Glomerular visceral epithelial cell (primary cell): ENCODE measurements at regions not wholly inside any gene's neighbourhood (a gene's known extent, or its start where the extent isn't known, plus 50 kb on each side); places are given as distances from the start of the nearest gene placed in this dataset.

Source experiments
- DNase-seq: peaks from one replicate; pipeline ENCODE4 v3.0.0-alpha.2; 2016; ENCODE audit errors: extremely low spot score

GRCh38 chr3:167895684-167896083 lies 160.2 kb downstream of the SERPINI1 start:
- DNase-seq, result no peak

DNA sequence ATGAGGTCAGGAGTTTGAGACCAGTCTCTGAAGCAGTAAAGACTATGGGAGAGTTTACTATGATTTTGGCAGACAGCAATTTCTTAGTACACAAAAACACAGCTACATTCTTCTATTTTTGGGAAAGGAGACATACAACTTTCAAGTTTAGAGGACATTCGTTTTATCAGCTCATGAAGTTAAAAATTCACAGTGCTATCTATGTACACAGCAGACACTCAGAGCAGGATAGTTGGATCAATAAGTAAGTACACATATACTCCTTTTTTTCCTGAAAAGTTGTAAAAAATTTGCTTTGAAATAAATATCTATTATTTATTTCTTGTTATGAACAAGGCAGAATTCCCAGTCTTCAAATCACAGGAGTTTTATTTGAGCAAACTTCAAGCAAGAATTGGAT lies 159.7 kb downstream of the SERPINI1 start:
- no peak for DNase-seq

GRCh38 chr3:167892205-167892604 lies 156.7 kb downstream of the SERPINI1 start:
- DNase-seq, result no peak

- DNase-seq, result no peak
These were observed 151.6 kb downstream of the SERPINI1 start for GRCh38 chr3:167887096-167887495.

GRCh38 chr3:167886690-167887089 lies 151.2 kb downstream of the SERPINI1 start:
- no peak for DNase-seq

DNA sequence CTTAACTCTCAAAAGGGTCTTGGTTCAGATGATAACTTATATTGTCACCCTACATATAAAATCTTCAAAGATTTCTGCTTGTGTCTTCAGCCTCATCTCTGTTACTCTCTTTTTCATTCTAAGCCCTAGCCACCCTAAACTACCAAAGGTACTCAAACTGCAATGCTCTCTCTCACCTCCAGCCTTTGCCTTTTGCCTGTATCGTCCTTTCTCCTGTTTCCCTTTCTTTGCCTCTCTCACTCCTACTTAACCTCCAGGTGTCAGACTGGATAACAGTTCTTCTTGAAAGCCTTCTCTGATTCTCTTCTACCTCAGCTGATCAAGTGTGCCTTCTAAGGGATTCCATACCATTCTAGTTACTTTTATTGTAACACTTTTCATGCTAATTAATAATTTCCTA lies 149.8 kb downstream of the SERPINI1 start:
- no peak for DNase-seq

DNA sequence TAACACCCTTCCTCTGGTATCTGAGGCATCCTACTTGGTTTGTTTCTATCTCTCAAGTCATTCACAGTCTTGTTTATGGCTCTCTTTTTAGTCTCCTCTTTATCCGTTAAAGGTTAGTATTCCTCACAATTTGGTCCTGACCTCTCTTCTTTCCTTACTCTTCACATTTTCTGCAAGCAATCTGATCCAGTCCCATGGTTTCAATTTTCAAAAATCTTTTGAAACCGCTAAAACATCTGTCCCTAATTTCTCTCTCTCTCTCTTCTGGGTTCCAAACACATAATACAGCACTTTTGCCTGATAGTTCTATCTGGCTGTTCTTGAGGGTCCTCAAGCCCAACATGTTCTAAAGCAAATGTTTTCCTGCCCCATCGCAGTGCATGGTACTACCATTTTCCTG lies 149.0 kb downstream of the SERPINI1 start:
- DNase-seq, result no peak

- no peak for DNase-seq
These were observed 147.9 kb downstream of the SERPINI1 start for GRCh38 chr3:167883452-167883851.

DNA sequence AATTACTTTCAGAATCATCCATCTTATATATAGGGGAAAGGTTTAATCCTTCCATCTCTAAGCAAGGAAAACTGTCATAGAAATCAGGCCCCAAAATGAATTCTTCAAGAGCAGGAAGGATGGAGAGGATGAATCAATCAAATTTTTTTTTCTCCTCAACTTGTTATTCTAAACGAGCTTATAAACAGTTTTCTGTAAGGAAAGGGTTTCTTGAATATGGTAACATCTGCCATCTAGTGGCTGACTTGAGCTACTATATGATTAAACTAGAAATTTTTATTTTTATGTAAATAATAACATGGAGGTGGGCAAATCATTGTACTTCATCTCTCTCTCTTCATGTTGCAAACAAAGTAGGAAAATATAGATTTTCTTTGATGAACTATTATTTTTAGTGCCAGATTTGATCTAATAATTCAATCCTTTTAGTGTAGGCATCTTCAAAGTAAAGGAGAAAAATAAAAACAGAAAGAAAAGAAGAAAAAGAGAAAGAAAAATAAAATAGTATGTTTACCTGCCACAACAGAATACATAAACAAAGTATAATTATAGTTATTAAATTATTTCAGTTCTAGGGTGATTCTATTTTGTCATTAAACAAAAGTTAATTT lies 146.6 kb downstream of the SERPINI1 start:
- DNase-seq, result peak; percentile 38

- DNase-seq, result no peak
These were observed 144.7 kb downstream of the SERPINI1 start for GRCh38 chr3:167880183-167880582.

DNA sequence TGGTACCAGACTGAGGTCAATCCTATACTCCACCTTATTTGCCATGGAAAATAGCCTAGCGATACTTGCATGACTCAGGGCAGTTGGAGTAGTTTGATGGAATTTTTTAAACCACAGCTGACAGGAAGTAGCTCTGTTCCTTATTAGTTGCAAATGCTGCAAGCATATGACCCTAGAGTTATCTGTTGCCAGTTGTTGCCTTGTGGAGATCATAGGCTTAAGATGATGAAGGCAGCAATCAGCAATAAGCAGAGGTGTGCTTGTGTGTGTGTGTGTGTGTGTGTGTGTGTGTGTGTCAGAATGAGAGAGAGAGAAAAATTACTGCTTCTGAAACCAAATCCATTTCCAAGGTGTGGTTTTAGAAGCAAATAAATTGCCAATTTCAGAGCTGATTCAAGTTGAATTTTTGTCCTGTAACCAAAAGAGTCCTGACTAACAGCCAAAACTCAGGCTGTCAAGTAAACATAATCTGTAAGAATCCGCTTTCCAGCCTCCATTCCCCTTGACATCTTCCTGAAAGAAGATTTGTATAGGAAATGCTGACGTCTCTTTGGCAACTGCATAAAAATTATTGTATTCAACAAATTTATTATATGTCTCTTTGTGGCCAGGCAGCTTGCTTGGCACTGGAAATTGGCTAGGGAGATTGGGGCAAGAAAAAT lies 141.2 kb downstream of the SERPINI1 start:
- DNase-seq, result peak; percentile 42
